ENCODE measurements at regions not wholly inside any gene's neighbourhood (a gene's known extent, or its start where the extent isn't known, plus 50 kb on each side); places are given as distances from the start of the nearest gene placed in this dataset.

DNA sequence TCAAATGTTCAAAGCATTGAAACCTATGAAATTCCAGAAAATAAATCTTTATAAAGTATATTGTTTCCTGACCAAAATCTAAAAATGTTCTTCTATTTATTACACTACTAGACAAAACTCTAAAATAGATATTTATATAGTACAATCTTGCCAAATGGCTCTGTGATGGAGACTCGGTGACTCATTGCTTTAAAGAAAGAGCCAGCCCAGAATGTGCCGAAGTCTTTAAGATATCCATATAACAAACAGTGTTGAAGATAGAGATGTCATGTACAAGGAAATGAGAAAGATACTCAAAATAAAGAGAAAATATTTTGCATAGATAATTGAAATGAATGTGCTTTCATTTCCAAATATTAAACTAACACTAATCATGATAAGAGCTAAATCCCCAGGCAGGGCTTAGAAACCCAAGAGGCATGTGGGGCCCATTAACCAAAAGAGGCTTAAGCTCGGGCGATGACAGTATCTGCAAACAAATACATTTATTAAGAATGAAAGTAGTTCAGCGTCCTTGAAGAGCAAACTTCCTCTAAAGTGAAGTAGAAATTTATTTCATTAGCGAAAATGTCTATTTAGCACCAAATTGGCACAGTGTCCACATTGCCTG lies 102.1 kb upstream of the FAM9B start:
- peak overlapping the region; percentile 36; the same call in 1 of the 2 replicates for H3K27ac Mint-ChIP-seq
- no peaks in the 10 kb centered on the region for H3K9me3 Mint-ChIP-seq
- H3K4me1 Mint-ChIP-seq (ENCODE audit: low read depth), result peaks cover 42% of the 10 kb centered on the region
- no peaks in the 10 kb centered on the region for H3K27me3 Mint-ChIP-seq (ENCODE audit: insufficient read depth)
- H3K36me3 Mint-ChIP-seq (ENCODE audit: low read depth), result peaks cover 5% of the 10 kb centered on the region
- DNase-seq, result no peak
- peak overlapping the region; percentile 68 for H3K4me3 Mint-ChIP-seq
- TF ChIP-seq, protein P1, sequence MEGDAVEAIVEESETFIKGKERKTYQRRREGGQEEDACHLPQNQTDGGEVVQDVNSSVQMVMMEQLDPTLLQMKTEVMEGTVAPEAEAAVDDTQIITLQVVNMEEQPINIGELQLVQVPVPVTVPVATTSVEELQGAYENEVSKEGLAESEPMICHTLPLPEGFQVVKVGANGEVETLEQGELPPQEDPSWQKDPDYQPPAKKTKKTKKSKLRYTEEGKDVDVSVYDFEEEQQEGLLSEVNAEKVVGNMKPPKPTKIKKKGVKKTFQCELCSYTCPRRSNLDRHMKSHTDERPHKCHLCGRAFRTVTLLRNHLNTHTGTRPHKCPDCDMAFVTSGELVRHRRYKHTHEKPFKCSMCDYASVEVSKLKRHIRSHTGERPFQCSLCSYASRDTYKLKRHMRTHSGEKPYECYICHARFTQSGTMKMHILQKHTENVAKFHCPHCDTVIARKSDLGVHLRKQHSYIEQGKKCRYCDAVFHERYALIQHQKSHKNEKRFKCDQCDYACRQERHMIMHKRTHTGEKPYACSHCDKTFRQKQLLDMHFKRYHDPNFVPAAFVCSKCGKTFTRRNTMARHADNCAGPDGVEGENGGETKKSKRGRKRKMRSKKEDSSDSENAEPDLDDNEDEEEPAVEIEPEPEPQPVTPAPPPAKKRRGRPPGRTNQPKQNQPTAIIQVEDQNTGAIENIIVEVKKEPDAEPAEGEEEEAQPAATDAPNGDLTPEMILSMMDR (IDR thresholded peaks at IDR 0.05), result no peak

DNA sequence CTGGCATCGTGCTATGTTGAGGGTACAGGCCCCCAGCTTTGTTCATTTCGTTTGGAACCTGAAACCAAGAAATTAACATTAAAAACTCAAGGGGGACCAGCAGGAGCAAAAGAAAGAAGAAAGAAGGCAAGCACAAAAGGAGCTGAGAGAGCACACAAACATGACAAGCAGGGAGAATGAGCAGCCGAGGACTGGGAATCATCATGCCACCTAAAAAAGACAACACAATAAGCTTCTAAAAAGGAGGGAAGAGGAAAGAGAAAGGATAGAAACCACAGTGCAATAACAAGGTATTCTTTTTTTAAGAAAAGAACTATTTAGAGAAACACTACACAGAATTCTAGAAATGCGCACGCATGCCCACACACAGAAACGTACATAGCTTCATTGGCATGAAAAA lies 103.2 kb upstream of the FAM9B start:
- TF ChIP-seq, protein P1 (IDR thresholded peaks at IDR 0.05), result no peak
- Mint-ChIP-seq H3K9me3 (no peaks in the 10 kb centered on the region), H3K4me3 (no peak overlapping the region), H3K27me3 (ENCODE audit: insufficient read depth) (no peaks in the 10 kb centered on the region), H3K36me3 (ENCODE audit: low read depth) (peaks cover 5% of the 10 kb centered on the region), H3K4me1 (ENCODE audit: low read depth) (peaks cover 41% of the 10 kb centered on the region), H3K27ac (no peak overlapping the region)
- DNase-seq, result no peak

DNA sequence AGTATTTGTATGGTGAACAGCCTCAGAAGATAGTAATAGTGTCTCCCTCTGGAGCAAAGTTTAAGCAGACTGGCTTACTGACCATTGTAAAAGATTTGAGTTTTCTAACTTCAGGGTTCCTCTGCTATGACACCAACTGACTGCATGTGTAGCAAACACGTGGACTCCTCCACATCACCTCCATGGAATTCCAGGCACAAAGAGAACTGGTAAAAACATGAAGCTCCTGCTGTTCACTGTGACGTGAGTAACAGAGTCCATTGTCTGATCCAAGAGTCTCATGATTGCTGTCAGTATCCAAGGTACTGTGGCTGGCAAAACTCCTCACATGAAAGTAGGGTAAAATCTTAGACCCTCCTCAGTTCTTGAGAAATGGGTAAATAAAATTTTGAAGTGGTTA lies 107.6 kb upstream of the FAM9B start:
- Mint-ChIP-seq H3K27ac (peak overlapping the region; percentile 86), H3K9me3 (no peaks in the 10 kb centered on the region), H3K4me3 (no peak overlapping the region), H3K27me3 (ENCODE audit: insufficient read depth) (no peaks in the 10 kb centered on the region), H3K4me1 (ENCODE audit: low read depth) (peaks cover 25% of the 10 kb centered on the region), H3K36me3 (ENCODE audit: low read depth) (no peaks in the 10 kb centered on the region)
- TF ChIP-seq, protein P1 (IDR thresholded peaks at IDR 0.05), result no peak
- peak; percentile 73 for DNase-seq

GRCh38 chrX:9144701-9145241 lies 110.8 kb upstream of the FAM9B start:
- H3K36me3 Mint-ChIP-seq (ENCODE audit: low read depth), result no peaks in the 10 kb centered on the region
- no peaks in the 10 kb centered on the region for H3K9me3 Mint-ChIP-seq
- H3K4me1 Mint-ChIP-seq (ENCODE audit: low read depth), result peaks cover 42% of the 10 kb centered on the region
- peaks cover 2% of the 10 kb centered on the region; the same call in 1 of the 2 replicates for H3K27me3 Mint-ChIP-seq (ENCODE audit: insufficient read depth)
- no peak overlapping the region for H3K4me3 Mint-ChIP-seq
- no peak overlapping the region for H3K27ac Mint-ChIP-seq
- TF ChIP-seq, protein P1 (IDR thresholded peaks at IDR 0.05), result no peak
- no peak for DNase-seq

GRCh38 chrX:9146657-9147056 lies 112.7 kb upstream of the FAM9B start:
- TF ChIP-seq, protein P1 (IDR thresholded peaks at IDR 0.05), result no peak
- peaks cover under 1% of the 10 kb centered on the region; the same call in 1 of the 2 replicates for H3K36me3 Mint-ChIP-seq (ENCODE audit: low read depth)
- peaks cover 37% of the 10 kb centered on the region for H3K4me1 Mint-ChIP-seq (ENCODE audit: low read depth)
- peaks cover 2% of the 10 kb centered on the region; the same call in 1 of the 2 replicates for H3K27me3 Mint-ChIP-seq (ENCODE audit: insufficient read depth)
- no peak for DNase-seq
- no peaks in the 10 kb centered on the region; the same call in 1 of the 2 replicates for H3K9me3 Mint-ChIP-seq
- H3K27ac Mint-ChIP-seq, result no peak overlapping the region
- H3K4me3 Mint-ChIP-seq, result no peak overlapping the region
